ENCODE measurements at regions not wholly inside any gene's neighbourhood (a gene's known extent, or its start where the extent isn't known, plus 50 kb on each side); places are given as distances from the start of the nearest gene placed in this dataset.
"Not testable (repeated sequence)": the region's sequence is repeated elsewhere in the genome, so short reads cannot be mapped to it uniquely, and the experiment has no call there.

- DNase-seq (ENCODE audit: low read depth): not testable (repeated sequence)
These were observed 195.8 kb upstream of the TPTE start for GRCh38 chr21:10325546-10325945.

- not testable (repeated sequence) for DNase-seq (ENCODE audit: low read depth)
These were observed 195.2 kb upstream of the TPTE start for GRCh38 chr21:10326146-10326545.

- not testable (repeated sequence) for DNase-seq (ENCODE audit: low read depth)
These were observed 192.7 kb upstream of the TPTE start for GRCh38 chr21:10328646-10329045.

GRCh38 chr21:10330641-10331119, 190.7 kb upstream of the TPTE start:
- DNase-seq (ENCODE audit: low read depth): not testable (repeated sequence)

- DNase-seq (ENCODE audit: low read depth): not testable (repeated sequence)
These were observed 190.2 kb upstream of the TPTE start for GRCh38 chr21:10331134-10331533.

GRCh38 chr21:10332935-10333334, 188.4 kb upstream of the TPTE start:
- DNase-seq (ENCODE audit: low read depth): not testable (repeated sequence)

- DNase-seq (ENCODE audit: low read depth): not testable (repeated sequence)
These were observed 187.0 kb upstream of the TPTE start for GRCh38 chr21:10334391-10334790.

GRCh38 chr21:10342261-10342956, 179.0 kb upstream of the TPTE start:
- DNase-seq (ENCODE audit: low read depth): peak; percentile 53

GRCh38 chr21:10343146-10343935, 178.0 kb upstream of the TPTE start:
- not testable (repeated sequence) for DNase-seq (ENCODE audit: low read depth)

- DNase-seq (ENCODE audit: low read depth): not testable (repeated sequence)
These were observed 177.1 kb upstream of the TPTE start for GRCh38 chr21:10344266-10344665.

- not testable (repeated sequence) for DNase-seq (ENCODE audit: low read depth)
These were observed 176.2 kb upstream of the TPTE start for GRCh38 chr21:10345178-10345612.

- DNase-seq (ENCODE audit: low read depth): not testable (repeated sequence)
These were observed 175.1 kb upstream of the TPTE start for GRCh38 chr21:10346249-10346648.

GRCh38 chr21:10346933-10347615, 174.3 kb upstream of the TPTE start:
- not testable (repeated sequence) for DNase-seq (ENCODE audit: low read depth)

GRCh38 chr21:10347675-10348074, 173.7 kb upstream of the TPTE start:
- not testable (repeated sequence) for DNase-seq (ENCODE audit: low read depth)

- not testable (repeated sequence) for DNase-seq (ENCODE audit: low read depth)
These were observed 173.2 kb upstream of the TPTE start for GRCh38 chr21:10348150-10348549.

- not testable (repeated sequence) for DNase-seq (ENCODE audit: low read depth)
These were observed 166.4 kb upstream of the TPTE start for GRCh38 chr21:10354851-10355578.

GRCh38 chr21:10359120-10359519, 162.3 kb upstream of the TPTE start:
- not testable (repeated sequence) for DNase-seq (ENCODE audit: low read depth)

GRCh38 chr21:10359911-10360310, 161.5 kb upstream of the TPTE start:
- DNase-seq (ENCODE audit: low read depth): not testable (repeated sequence)

- DNase-seq (ENCODE audit: low read depth): not testable (repeated sequence)
These were observed 160.1 kb upstream of the TPTE start for GRCh38 chr21:10361214-10361736.

GRCh38 chr21:10362816-10363215, 158.6 kb upstream of the TPTE start:
- not testable (repeated sequence) for DNase-seq (ENCODE audit: low read depth)

- not testable (repeated sequence) for DNase-seq (ENCODE audit: low read depth)
These were observed 158.1 kb upstream of the TPTE start for GRCh38 chr21:10363321-10363720.
